Erythroblast (primary cell): ENCODE measurements at regions not wholly inside any gene's neighbourhood (a gene's known extent, or its start where the extent isn't known, plus 50 kb on each side); places are given as distances from the start of the nearest gene placed in this dataset.

Source experiments
- GATA1 ChIP-seq: IDR thresholded peaks from 2 replicates; pipeline ENCODE4 v1.6.1; 2011; ENCODE audit warnings: low read depth, mild to moderate bottlenecking, control low read depth, low read length, moderate library complexity
- POLR2A ChIP-seq: IDR thresholded peaks from 2 replicates; pipeline ENCODE4 v1.6.1; 2011; ENCODE audit warnings: mild to moderate bottlenecking, low read length

DNA sequence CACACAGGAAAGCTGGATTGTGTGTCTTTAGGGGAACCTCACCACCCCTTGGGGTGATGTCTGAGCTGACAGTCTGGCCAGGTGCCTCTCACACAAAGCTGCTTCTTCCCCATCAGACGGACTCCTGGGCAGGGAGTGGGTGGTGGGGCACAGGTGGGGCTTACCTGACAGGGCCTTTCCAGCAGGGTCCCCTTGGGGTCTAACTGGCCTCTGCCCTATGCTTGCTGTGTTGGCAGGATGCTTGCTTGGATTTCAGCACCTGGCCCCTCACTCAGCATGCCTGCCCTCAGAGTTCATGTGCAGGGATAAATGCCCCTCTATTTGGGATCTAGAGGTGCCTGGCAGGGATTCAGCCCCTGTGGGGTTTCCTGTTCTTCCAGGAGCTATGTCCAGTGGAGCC, 496.9 kb upstream of the ZMIZ1 start:
- TF ChIP-seq POLR2A, result no peak
- no peak for TF ChIP-seq GATA1
